Astrocyte of the hippocampus (primary cell): ENCODE measurements at regions not wholly inside any gene's neighbourhood (a gene's known extent, or its start where the extent isn't known, plus 50 kb on each side); places are given as distances from the start of the nearest gene placed in this dataset.
"Not testable (repeated sequence)": the region's sequence is repeated elsewhere in the genome, so short reads cannot be mapped to it uniquely, and the experiment has no call there.

Experiments used
- DNase-seq: peaks from one replicate; pipeline ENCODE4 v3.0.0; 2011; ENCODE audit warnings: low read depth, low spot score

GRCh38 chr10:36559412-36560400 lies 565.7 kb upstream of the ANKRD30A start:
- peak; percentile 41 for DNase-seq

GRCh38 chr10:36556468-36556867 lies 568.9 kb upstream of the ANKRD30A start:
- peak; percentile 34 for DNase-seq

GRCh38 chr10:36555036-36555435 lies 570.4 kb upstream of the ANKRD30A start:
- peak; percentile 19 for DNase-seq

GRCh38 chr10:36547965-36548364 lies 577.4 kb upstream of the ANKRD30A start:
- DNase-seq: no peak

- DNase-seq: no peak
These were observed 582.9 kb upstream of the ANKRD30A start for GRCh38 chr10:36542493-36542892.

- no peak for DNase-seq
These were observed 584.8 kb upstream of the ANKRD30A start for GRCh38 chr10:36540611-36541010.

- DNase-seq: no peak
These were observed 586.3 kb upstream of the ANKRD30A start for GRCh38 chr10:36538953-36539586.

- no peak for DNase-seq
These were observed 590.9 kb upstream of the ANKRD30A start for GRCh38 chr10:36534471-36535002.

- no peak for DNase-seq
These were observed 591.5 kb upstream of the ANKRD30A start for GRCh38 chr10:36533861-36534260.

- no peak for DNase-seq
These were observed 592.1 kb upstream of the ANKRD30A start for GRCh38 chr10:36533316-36533715.

- no peak for DNase-seq
These were observed 593.8 kb upstream of the ANKRD30A start for GRCh38 chr10:36531621-36532020.

GRCh38 chr10:36526033-36526432 lies 599.4 kb upstream of the ANKRD30A start:
- DNase-seq: no peak

- not testable (repeated sequence) for DNase-seq
These were observed 601.3 kb upstream of the ANKRD30A start for GRCh38 chr10:36524126-36524525.

- DNase-seq: no peak
These were observed 605.5 kb upstream of the ANKRD30A start for GRCh38 chr10:36519909-36520308.

- DNase-seq: no peak
These were observed 609.1 kb upstream of the ANKRD30A start for GRCh38 chr10:36516281-36516680.

- DNase-seq: no peak
These were observed 610.1 kb upstream of the ANKRD30A start for GRCh38 chr10:36515319-36515718.

GRCh38 chr10:36507715-36508114 lies 617.7 kb upstream of the ANKRD30A start:
- no peak for DNase-seq

- no peak for DNase-seq
These were observed 618.5 kb upstream of the ANKRD30A start for GRCh38 chr10:36506697-36507496.

- no peak for DNase-seq
These were observed 619.1 kb upstream of the ANKRD30A start for GRCh38 chr10:36506261-36506660.

GRCh38 chr10:36504758-36505157 lies 620.6 kb upstream of the ANKRD30A start:
- DNase-seq: no peak

GRCh38 chr10:36500266-36500665 lies 625.1 kb upstream of the ANKRD30A start:
- no peak for DNase-seq

- no peak for DNase-seq
These were observed 625.7 kb upstream of the ANKRD30A start for GRCh38 chr10:36499693-36500092.
